Superior temporal gyrus (tissue), 1 donor: ENCODE measurements at regions not wholly inside any gene's neighbourhood (a gene's known extent, or its start where the extent isn't known, plus 50 kb on each side); places are given as distances from the start of the nearest gene placed in this dataset.
"Not testable (repeated sequence)": the region's sequence is repeated elsewhere in the genome, so short reads cannot be mapped to it uniquely, and the experiment has no call there.

Experiments used
- DNase-seq: peaks from one replicate; pipeline ENCODE4 v3.0.0-alpha.2; 2016; ENCODE audit errors: extremely low spot score

GRCh38 chr5:67985686-67986387 is 229.7 kb upstream of the PIK3R1 start:
- DNase-seq = no peak

- no peak for DNase-seq
Observed at GRCh38 chr5:67984546-67984945, 231.0 kb upstream of the PIK3R1 start.

- no peak for DNase-seq
Observed at GRCh38 chr5:67983251-67984110, 232.1 kb upstream of the PIK3R1 start.

GRCh38 chr5:67982160-67982559 is 233.4 kb upstream of the PIK3R1 start:
- not testable (repeated sequence) for DNase-seq

GRCh38 chr5:67978171-67978570 is 237.4 kb upstream of the PIK3R1 start:
- DNase-seq = no peak

GRCh38 chr5:67976891-67977601 is 238.5 kb upstream of the PIK3R1 start:
- DNase-seq = no peak

GRCh38 chr5:67976181-67976580 is 239.4 kb upstream of the PIK3R1 start:
- DNase-seq = no peak

- no peak for DNase-seq
Observed at GRCh38 chr5:67974471-67974870, 241.1 kb upstream of the PIK3R1 start.

GRCh38 chr5:67974054-67974453 is 241.5 kb upstream of the PIK3R1 start:
- DNase-seq = no peak

GRCh38 chr5:67971971-67972821 is 243.4 kb upstream of the PIK3R1 start:
- DNase-seq = no peak

GRCh38 chr5:67971223-67971830 is 244.2 kb upstream of the PIK3R1 start:
- DNase-seq = peak; percentile 66

GRCh38 chr5:67969631-67970030 is 245.9 kb upstream of the PIK3R1 start:
- DNase-seq = no peak

GRCh38 chr5:67969176-67969575 is 246.4 kb upstream of the PIK3R1 start:
- no peak for DNase-seq

GRCh38 chr5:67966712-67967111 is 248.8 kb upstream of the PIK3R1 start:
- DNase-seq = no peak

- no peak for DNase-seq
Observed at GRCh38 chr5:67964619-67965018, 250.9 kb upstream of the PIK3R1 start.

- no peak for DNase-seq
Observed at GRCh38 chr5:67963789-67964519, 251.6 kb upstream of the PIK3R1 start.

GRCh38 chr5:67960939-67961338 is 254.6 kb upstream of the PIK3R1 start:
- DNase-seq = no peak

GRCh38 chr5:67957374-67957773 is 258.2 kb upstream of the PIK3R1 start:
- DNase-seq = no peak

GRCh38 chr5:67954351-67954750 is 261.2 kb upstream of the PIK3R1 start:
- DNase-seq = no peak

- no peak for DNase-seq
Observed at GRCh38 chr5:67942421-67942820, 273.1 kb upstream of the PIK3R1 start.
